OCI-LY7 (cell line): ENCODE measurements at regions not wholly inside any gene's neighbourhood (a gene's known extent, or its start where the extent isn't known, plus 50 kb on each side); places are given as distances from the start of the nearest gene placed in this dataset.

Source experiments
- EZH2phosphoT487 ChIP-seq: fragments of 200-600 bp; sonication (generic); IDR thresholded peaks from 2 replicates; pipeline ENCODE4 v1.6.1; 2018; ENCODE audit warnings: low read depth, borderline replicate concordance, mild to moderate bottlenecking, mixed run types, antibody characterized with exemption, low read length, moderate library complexity, mixed read lengths
- TF ChIP-seq, protein P1 (sequence below): fragments of 200-600 bp; sonication (generic); conservative IDR thresholded peaks from 2 replicates; pipeline ENCODE4 v1.5.1; 2014; ENCODE audit warnings: mild to moderate bottlenecking, antibody characterized with exemption, low read length, moderate library complexity, mixed read lengths

DNA sequence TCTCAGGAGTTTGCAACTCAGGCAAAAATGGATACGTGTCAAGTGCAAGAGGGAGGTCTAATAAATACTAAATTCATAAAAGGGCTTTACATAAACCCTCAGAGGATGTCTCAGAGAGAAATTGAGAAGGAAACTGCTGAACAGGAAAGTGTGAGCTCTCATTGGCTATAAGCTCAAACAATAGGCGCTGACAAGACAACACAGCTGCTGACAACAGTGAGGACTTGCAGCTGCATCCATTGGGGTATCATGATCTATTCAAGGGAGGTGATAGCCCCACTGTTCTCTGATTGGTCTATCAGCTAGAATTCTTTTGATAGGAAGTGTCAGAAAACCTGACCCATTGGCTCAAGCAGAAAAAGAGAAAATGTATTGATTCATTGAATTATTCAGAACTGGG is 187.2 kb downstream of the CBLN1 start:
- TF ChIP-seq, protein P1, sequence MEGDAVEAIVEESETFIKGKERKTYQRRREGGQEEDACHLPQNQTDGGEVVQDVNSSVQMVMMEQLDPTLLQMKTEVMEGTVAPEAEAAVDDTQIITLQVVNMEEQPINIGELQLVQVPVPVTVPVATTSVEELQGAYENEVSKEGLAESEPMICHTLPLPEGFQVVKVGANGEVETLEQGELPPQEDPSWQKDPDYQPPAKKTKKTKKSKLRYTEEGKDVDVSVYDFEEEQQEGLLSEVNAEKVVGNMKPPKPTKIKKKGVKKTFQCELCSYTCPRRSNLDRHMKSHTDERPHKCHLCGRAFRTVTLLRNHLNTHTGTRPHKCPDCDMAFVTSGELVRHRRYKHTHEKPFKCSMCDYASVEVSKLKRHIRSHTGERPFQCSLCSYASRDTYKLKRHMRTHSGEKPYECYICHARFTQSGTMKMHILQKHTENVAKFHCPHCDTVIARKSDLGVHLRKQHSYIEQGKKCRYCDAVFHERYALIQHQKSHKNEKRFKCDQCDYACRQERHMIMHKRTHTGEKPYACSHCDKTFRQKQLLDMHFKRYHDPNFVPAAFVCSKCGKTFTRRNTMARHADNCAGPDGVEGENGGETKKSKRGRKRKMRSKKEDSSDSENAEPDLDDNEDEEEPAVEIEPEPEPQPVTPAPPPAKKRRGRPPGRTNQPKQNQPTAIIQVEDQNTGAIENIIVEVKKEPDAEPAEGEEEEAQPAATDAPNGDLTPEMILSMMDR: no peak
- TF ChIP-seq EZH2phosphoT487: no peak
